Thymus (tissue), 11 donors: ENCODE measurements at regions not wholly inside any gene's neighbourhood (a gene's known extent, or its start where the extent isn't known, plus 50 kb on each side); places are given as distances from the start of the nearest gene placed in this dataset.

Experiments used
- DNase-seq, 9 donors: peaks; one replicate each; pipeline ENCODE4 v3.0.0-alpha.2; 2013; ENCODE audit warnings: low spot score in 9 of 9, low read depth in 6 of 9, missing footprints in 1 of 9
- H3K27ac ChIP-seq, 2 donors: one replicate each; pipeline ENCODE4 v1.5.1; 2013; ENCODE audit warnings: control low read depth in 1 of 2, low read depth in 1 of 2, low read length in 1 of 2, mild to moderate bottlenecking in 1 of 2, moderate library complexity in 1 of 2
- H3K27me3 ChIP-seq, 2 donors: one replicate each; pipeline ENCODE4 v1.5.1; 2013; ENCODE audit warnings: low read length in 1 of 2; ENCODE audit not compliant: control insufficient read depth in 2 of 2, insufficient read depth in 1 of 2
- H3K36me3 ChIP-seq, 2 donors: one replicate each; pipeline ENCODE4 v1.5.1; 2013; ENCODE audit warnings: low read length in 1 of 2, mild to moderate bottlenecking in 1 of 2, moderate library complexity in 1 of 2; ENCODE audit not compliant: control insufficient read depth in 2 of 2, insufficient read depth in 2 of 2
- H3K4me1 ChIP-seq, 2 donors: one replicate each; pipeline ENCODE4 v1.5.1; 2013; ENCODE audit warnings: low read length in 2 of 2; ENCODE audit not compliant: control insufficient read depth in 2 of 2, insufficient read depth in 2 of 2
- H3K4me3 ChIP-seq, 2 donors: one replicate each; pipeline ENCODE4 v1.5.1; 2013; ENCODE audit warnings: low read length in 2 of 2, control low read depth in 1 of 2, mild to moderate bottlenecking in 1 of 2
- H3K9me3 ChIP-seq, 2 donors: one replicate each; pipeline ENCODE4 v1.5.1; 2013; ENCODE audit warnings: low read length in 1 of 2, mild to moderate bottlenecking in 1 of 2; ENCODE audit not compliant: control insufficient read depth in 2 of 2, insufficient read depth in 1 of 2
- WGBS: extraction: QIAGEN DNeasy Blood & Tissue Kit; methylation state at CpG from one replicate; pipeline ENCODE4 v1.1.7; 2013; 5-methylcytosine and 5-hydroxymethylcytosine counted together
- donor health status: healthy.

DNA sequence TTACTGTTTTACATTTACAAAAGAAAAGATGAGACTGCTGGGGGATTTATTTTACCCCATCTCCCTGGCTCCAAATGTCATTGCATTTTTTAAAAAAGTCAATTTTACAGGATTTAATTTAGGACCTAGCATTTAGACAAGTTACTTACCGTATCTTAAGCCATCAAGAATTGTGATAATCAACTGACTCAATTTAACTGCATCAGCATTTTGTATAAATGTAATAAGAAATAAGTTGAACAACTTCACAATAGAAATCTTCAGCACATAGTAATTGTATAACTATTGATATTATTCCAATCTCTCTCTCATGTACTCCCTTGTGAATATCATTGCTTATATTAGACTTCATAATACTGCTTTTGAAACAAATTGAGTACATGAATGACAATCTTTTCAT lies 907.5 kb upstream of the SLC10A2 start:
- no peaks in the 10 kb centered on the region for H3K27me3 ChIP-seq
- H3K4me3 ChIP-seq: no peak overlapping the region
- no peaks in the 10 kb centered on the region for H3K36me3 ChIP-seq
- WGBS: 92% methylated on average over 1 of the region's 1 CpG
- no peaks in the 10 kb centered on the region for H3K9me3 ChIP-seq
- no peaks in the 10 kb centered on the region for H3K4me1 ChIP-seq
- no peak overlapping the region for H3K27ac ChIP-seq
- DNase-seq: no peak

DNA sequence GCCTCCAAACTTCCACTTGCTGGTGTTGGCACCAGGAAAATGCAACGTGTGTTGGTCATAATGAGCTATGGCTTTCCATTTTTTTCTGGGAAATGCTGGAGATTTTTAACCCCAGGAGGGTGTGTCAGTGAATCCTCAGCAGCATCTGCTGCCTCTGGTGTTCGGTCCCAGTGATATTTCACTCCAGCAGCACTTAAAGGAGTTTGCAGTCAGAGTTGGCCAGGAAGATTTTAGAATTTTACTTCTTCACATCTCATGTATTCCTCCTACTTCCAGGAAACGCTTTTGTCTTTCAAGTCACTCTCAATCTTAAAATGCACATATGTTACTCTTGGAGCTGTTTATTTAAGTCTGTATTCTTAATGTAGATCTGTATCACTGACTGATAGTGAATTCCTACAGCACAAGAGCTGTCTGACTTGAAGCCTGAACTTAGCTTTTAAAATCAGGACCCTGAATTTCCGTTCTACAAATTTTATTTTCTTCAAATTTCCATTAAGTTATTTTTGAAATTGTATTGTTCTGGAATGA lies 903.4 kb upstream of the SLC10A2 start:
- WGBS: 87% methylated on average over 4 of the region's 4 CpGs
- DNase-seq: no peak
- H3K4me1 ChIP-seq: no peaks in the 10 kb centered on the region
- H3K4me3 ChIP-seq: no peak overlapping the region
- no peaks in the 10 kb centered on the region for H3K9me3 ChIP-seq
- H3K27ac ChIP-seq: no peak overlapping the region
- no peaks in the 10 kb centered on the region for H3K36me3 ChIP-seq
- no peaks in the 10 kb centered on the region for H3K27me3 ChIP-seq

DNA sequence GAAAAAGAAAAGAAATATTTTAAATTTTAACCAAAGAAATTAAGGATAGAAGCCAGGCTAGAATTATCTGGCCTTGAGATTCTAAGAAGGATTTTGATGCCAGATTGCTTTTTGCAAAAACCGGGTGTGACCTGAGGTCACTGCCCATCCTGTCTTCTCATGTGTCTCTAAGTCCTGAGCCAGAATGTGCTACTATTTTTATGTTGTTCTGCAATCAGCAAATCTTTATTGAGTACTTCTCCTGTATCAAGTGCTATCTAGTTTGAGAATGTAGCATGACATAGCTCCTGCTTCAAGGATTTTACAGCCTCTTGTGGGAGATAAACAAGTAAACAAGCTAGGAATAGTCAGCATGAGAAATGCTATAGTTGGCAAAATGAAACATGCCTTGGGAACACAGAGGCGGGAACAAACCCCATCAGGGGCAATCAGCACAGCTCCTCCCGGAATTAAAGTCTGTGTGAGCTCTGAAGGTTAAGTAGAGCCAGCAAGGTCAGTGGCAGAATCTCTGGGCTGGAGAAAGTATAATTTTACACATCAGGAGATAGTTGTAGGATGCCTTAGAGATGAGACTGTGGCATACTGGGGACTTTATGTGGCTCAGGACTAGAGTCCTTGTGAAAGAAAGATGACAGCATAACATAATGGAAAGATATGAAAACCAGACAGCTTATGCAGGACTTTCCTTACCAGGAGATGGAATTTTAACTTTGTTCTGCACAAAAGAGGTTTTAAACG lies 899.5 kb upstream of the SLC10A2 start:
- no peak for DNase-seq
- Histone ChIP-seq H3K36me3 (no peaks in the 10 kb centered on the region), H3K27ac (no peak overlapping the region), H3K9me3 (no peaks in the 10 kb centered on the region), H3K4me3 (no peak overlapping the region), H3K27me3 (no peaks in the 10 kb centered on the region), H3K4me1 (no peaks in the 10 kb centered on the region)
- WGBS: 92% methylated on average over 4 of the region's 4 CpGs

DNA sequence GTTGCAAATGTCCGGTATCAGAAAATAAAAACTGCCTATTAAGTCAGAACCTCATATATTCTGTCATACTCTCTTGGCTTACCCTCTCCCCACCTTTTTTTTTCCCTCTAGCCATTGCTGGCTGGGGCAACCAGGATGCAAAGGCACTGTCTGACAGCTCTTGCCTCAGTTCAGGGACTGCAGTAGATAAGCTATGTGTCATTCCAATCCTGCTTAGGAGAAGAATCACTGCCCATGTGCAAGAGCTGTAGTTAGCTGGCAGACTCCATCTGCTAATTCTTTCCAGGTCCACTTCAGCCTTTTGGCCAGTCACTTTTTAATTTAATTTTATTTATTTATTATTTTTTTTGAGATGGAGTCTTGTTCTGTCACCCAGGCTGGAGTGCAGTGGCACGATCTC lies 895.6 kb upstream of the SLC10A2 start:
- Histone ChIP-seq H3K4me1 (no peaks in the 10 kb centered on the region), H3K4me3 (no peak overlapping the region), H3K9me3 (no peaks in the 10 kb centered on the region), H3K27me3 (no peaks in the 10 kb centered on the region), H3K27ac (no peak overlapping the region), H3K36me3 (no peaks in the 10 kb centered on the region)
- DNase-seq: no peak
- WGBS: 96% methylated on average over 2 of the region's 2 CpGs

DNA sequence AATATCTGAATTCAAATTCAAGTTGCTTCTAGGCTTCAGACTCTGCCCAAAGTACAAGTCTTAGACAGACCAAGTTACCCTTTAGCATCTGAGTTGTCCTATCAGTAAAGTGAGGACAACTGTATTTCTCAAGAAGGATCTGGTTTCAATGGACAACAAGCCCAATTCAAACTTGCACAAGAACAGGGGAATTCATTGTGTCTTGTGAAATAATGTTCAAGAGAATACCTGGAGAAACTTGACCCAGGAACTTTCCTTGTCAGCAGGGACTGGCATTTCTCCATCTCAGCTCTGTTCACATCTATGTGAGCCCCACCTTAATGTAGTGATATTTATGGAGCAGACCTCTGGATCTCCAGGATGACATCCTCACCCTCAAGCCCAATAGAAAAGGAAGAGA lies 894.9 kb upstream of the SLC10A2 start:
- Histone ChIP-seq H3K4me3 (no peak overlapping the region), H3K27ac (no peak overlapping the region), H3K9me3 (no peaks in the 10 kb centered on the region), H3K27me3 (no peaks in the 10 kb centered on the region), H3K36me3 (no peaks in the 10 kb centered on the region), H3K4me1 (no peaks in the 10 kb centered on the region)
- no peak for DNase-seq

DNA sequence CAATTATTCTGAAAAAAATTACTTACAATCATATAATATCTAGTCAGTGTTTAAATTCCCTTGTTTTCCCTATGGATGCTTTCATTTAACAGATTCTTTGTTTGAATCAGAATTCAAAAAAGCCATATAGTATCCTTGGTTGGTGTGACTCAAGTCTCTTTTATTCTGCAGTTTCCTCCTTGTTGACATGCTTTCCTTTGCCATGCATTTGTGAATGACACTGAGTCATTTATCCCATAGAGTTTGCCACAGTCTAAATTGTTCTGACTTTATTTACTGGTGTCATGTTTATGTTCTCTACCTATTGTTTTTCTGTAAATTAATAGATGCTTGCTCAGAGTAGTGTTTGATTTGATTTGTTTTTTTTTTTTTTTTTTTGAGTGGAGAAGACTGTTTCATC lies 893.8 kb upstream of the SLC10A2 start:
- H3K36me3 ChIP-seq: no peaks in the 10 kb centered on the region
- H3K4me3 ChIP-seq: no peak overlapping the region
- H3K4me1 ChIP-seq: no peaks in the 10 kb centered on the region
- no peaks in the 10 kb centered on the region for H3K27me3 ChIP-seq
- no peak overlapping the region for H3K27ac ChIP-seq
- no peaks in the 10 kb centered on the region for H3K9me3 ChIP-seq
- no peak for DNase-seq

DNA sequence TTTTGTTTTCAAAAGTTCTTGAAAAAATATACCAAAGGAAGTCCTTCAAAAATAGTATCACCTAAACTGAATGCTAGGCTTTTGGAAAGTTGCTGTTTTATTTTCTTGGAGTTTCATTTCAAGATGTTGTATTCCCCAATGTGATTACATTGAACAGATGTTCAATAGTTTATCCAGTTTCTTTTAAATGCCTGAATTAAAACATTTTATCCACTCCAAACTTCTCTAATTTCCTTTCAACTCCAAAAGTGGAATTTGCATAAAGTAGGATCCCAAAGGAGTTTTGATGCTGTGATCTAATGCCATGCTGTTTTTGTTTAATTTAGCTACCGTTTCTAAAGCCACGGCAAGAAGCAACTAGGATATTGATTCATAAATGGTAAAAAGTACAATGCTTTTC lies 892.5 kb upstream of the SLC10A2 start:
- no peak overlapping the region for H3K4me3 ChIP-seq
- H3K36me3 ChIP-seq: no peaks in the 10 kb centered on the region
- no peak overlapping the region for H3K27ac ChIP-seq
- no peak for DNase-seq
- 97% methylated on average over 2 of the region's 2 CpGs for WGBS
- no peaks in the 10 kb centered on the region for H3K27me3 ChIP-seq
- no peaks in the 10 kb centered on the region for H3K4me1 ChIP-seq
- H3K9me3 ChIP-seq: no peaks in the 10 kb centered on the region

DNA sequence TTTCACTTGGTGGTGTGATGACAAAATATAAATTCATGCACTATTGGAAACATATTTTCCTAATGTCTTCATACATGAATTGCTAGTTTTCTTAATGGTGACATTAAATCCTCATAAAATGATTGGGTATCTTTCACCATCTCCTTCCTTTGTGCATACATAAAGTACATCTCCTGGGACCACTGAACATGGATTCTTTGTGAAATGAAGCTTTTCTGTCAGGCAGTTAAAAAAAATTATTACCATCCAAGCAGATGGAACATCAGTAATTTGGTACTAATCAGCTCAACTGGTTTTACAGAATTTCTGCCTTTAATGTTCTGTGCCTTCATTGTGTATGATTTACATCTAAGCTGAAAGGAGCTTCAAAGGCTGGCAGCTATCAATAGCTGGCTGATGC lies 891.7 kb upstream of the SLC10A2 start:
- Histone ChIP-seq H3K4me1 (no peaks in the 10 kb centered on the region), H3K27ac (no peak overlapping the region), H3K4me3 (no peak overlapping the region), H3K36me3 (no peaks in the 10 kb centered on the region), H3K27me3 (no peaks in the 10 kb centered on the region), H3K9me3 (no peaks in the 10 kb centered on the region)
- no peak for DNase-seq

DNA sequence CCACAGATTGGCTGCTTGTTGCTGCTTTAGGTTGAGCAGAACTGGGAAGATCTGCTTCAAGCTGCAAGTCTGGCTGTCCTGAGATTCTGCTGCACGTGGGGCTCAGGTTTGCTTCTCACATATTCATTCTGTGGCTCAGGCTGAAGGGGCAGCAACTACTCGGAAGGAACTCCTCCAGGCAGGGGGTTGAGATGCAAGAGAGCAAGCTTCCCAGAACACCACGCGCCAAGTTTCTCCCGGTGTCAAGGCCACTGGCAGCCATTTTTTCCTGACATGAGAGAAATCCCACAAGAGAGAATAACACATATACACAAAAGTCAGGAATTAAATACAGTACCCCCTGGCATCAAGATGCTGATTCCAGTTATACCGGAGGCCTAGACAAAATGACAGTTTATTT lies 887.6 kb upstream of the SLC10A2 start:
- Histone ChIP-seq H3K4me1 (no peaks in the 10 kb centered on the region), H3K4me3 (no peak overlapping the region), H3K9me3 (no peaks in the 10 kb centered on the region), H3K27me3 (no peaks in the 10 kb centered on the region), H3K27ac (no peak overlapping the region), H3K36me3 (no peaks in the 10 kb centered on the region)
- no peak for DNase-seq
- 93% methylated on average over 6 of the region's 6 CpGs for WGBS
